Gastrocnemius medialis (tissue), 4 donors: ENCODE measurements at regions not wholly inside any gene's neighbourhood (a gene's known extent, or its start where the extent isn't known, plus 50 kb on each side); places are given as distances from the start of the nearest gene placed in this dataset.

Source experiments
- ATAC-seq, 2 donors: fragments of 150-250 bp; one replicate each; pipeline ENCODE4 v1.9.1; 2016
- DNase-seq, 2 donors: peaks; one replicate each; pipeline ENCODE4 v3.0.0-alpha.2; 2019
- H3K27ac ChIP-seq, 4 donors: fragments of 200-600 bp; sonication (generic); 1 replicate in 1 of 4; 2 replicates in 3 of 4; pipeline ENCODE4 v1.5.1; 2016 to 2018; ENCODE audit warnings: mild to moderate bottlenecking in 2 of 4, moderate library complexity in 1 of 4
- H3K27me3 ChIP-seq, 3 donors: fragments of 200-600 bp; sonication (generic) in 2 of 3; 1 replicate in 1 of 3; 2 replicates in 2 of 3; pipeline versions ENCODE4 v1.5.1 to v1.6.0; 2016 to 2019; ENCODE audit warnings: mild to moderate bottlenecking in 1 of 3, moderate library complexity in 1 of 3
- H3K36me3 ChIP-seq, 2 donors: fragments of 200-600 bp; sonication (generic) in 1 of 2; one replicate each; pipeline ENCODE4 v1.5.1; 2017 to 2018
- H3K4me1 ChIP-seq, 2 donors: fragments of 200-600 bp; sonication (generic) in 1 of 2; one replicate each; pipeline ENCODE4 v1.5.1; 2016 to 2017; ENCODE audit warnings: mild to moderate bottlenecking in 2 of 2
- H3K4me3 ChIP-seq, 4 donors: fragments of 200-600 bp; sonication (generic) in 3 of 4; 1 replicate in 1 of 4; 2 replicates in 3 of 4; pipeline ENCODE4 v1.5.1; 2016 to 2019; ENCODE audit warnings: mild to moderate bottlenecking in 2 of 4
- H3K9me3 ChIP-seq, 3 donors: fragments of 200-600 bp; sonication (generic) in 2 of 3; 1 replicate in 1 of 3; 2 replicates in 2 of 3; pipeline ENCODE4 v1.5.1; 2016 to 2019
- POLR2A ChIP-seq, 2 donors: fragments of 450-650 bp; IDR thresholded peaks; one replicate each; pipeline ENCODE4 v1.6.1; 2017; ENCODE audit warnings: antibody characterized with exemption in 2 of 2, mild to moderate bottlenecking in 2 of 2, moderate library complexity in 2 of 2
- in situ Hi-C, 4 donors: fragments of 200-750 bp; cut with MboI; loops; one replicate each; pipeline versions ENCODE4 v1.15.0 to v1.8.0; 2017; ENCODE audit warnings: low sequenced_read_pairs in 4 of 4
- intact Hi-C: fragments of 100-400 bp; cut with DNase I; formaldehyde crosslinking; loops from one replicate; pipeline ENCODE4 v1.15.1; 2023; ENCODE audit warnings: low total_unique reads
- TF ChIP-seq, protein P1 (sequence below), 5 experiments: fragments of 450-650 bp in 3 of 5; fragments of 200-600 bp in 2 of 5; sonication (generic) in 2 of 5; IDR thresholded peaks in 4 of 5; conservative IDR thresholded peaks in 1 of 5; 1 replicate in 4 of 5; 2 replicates in 1 of 5; pipeline ENCODE4 v1.5.1; 2016 to 2019; ENCODE audit warnings: antibody characterized with exemption in 5 of 5, mild to moderate bottlenecking in 3 of 5, moderate library complexity in 3 of 5

DNA sequence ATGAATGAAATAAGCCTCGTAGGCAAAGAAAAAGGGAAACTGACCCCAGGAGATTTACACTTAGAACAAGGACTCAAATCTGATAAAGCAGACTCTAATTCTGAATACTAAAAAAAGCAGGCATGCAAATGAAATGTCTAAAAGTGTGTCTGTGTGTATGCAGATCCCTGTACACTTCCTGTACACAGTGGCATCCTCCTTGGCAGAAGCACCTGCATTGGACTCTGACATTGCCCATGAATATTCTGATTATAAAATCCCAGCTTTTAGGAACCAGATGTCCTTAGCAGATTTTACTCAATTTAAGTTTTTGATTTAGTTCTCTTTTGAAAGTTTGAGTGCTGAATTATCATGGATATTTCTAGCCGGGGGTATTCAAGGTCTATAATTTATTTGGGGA, 306.0 kb upstream of the CDH8 start:
- TF ChIP-seq POLR2A (IDR thresholded peaks at IDR 0.05), result no peak
- TF ChIP-seq, protein P1, sequence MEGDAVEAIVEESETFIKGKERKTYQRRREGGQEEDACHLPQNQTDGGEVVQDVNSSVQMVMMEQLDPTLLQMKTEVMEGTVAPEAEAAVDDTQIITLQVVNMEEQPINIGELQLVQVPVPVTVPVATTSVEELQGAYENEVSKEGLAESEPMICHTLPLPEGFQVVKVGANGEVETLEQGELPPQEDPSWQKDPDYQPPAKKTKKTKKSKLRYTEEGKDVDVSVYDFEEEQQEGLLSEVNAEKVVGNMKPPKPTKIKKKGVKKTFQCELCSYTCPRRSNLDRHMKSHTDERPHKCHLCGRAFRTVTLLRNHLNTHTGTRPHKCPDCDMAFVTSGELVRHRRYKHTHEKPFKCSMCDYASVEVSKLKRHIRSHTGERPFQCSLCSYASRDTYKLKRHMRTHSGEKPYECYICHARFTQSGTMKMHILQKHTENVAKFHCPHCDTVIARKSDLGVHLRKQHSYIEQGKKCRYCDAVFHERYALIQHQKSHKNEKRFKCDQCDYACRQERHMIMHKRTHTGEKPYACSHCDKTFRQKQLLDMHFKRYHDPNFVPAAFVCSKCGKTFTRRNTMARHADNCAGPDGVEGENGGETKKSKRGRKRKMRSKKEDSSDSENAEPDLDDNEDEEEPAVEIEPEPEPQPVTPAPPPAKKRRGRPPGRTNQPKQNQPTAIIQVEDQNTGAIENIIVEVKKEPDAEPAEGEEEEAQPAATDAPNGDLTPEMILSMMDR (IDR thresholded peaks at IDR 0.05 in 4 of 5, conservative IDR thresholded peaks at IDR 0.05 in 1 of 5), result no peak
- no peak for DNase-seq
- H3K27me3 ChIP-seq, result no peaks in the 10 kb centered on the region
- no peak overlapping the region for H3K27ac ChIP-seq
- intact Hi-C loops, result no loop called here
- in situ Hi-C loops, result no loop called here
- H3K4me3 ChIP-seq, result no peak overlapping the region
- no peaks in the 10 kb centered on the region for H3K36me3 ChIP-seq
- ATAC-seq, result no peak
- H3K9me3 ChIP-seq, result no peaks in the 10 kb centered on the region
- no peaks in the 10 kb centered on the region for H3K4me1 ChIP-seq

DNA sequence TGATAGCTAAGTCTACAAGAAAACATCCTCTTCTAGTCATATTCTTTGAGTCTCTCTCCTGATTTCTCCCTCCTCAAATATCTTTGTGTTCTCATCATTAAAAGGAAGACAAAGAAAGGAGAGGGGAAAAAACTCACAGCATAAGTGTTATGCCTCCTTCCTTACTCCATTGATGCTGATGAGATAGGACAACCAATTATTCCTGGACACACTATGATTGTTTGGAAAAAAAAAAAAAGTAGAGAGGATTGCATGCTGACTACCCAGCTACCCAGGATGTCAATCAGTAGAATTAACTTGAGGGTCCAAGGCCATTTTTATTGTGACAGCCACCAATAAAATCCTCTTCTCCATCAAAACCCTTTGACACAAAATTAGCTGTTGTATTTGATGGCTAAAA, 299.1 kb upstream of the CDH8 start:
- no peak overlapping the region for H3K27ac ChIP-seq
- no peaks in the 10 kb centered on the region for H3K9me3 ChIP-seq
- ATAC-seq (no peak), DNase-seq (no peak)
- intact Hi-C loops, result no loop called here
- in situ Hi-C loops, result no loop called here
- TF ChIP-seq POLR2A (IDR thresholded peaks at IDR 0.05), result no peak
- TF ChIP-seq, protein P1 (IDR thresholded peaks at IDR 0.05 in 4 of 5, conservative IDR thresholded peaks at IDR 0.05 in 1 of 5), result no peak
- no peaks in the 10 kb centered on the region for H3K36me3 ChIP-seq
- H3K27me3 ChIP-seq, result no peaks in the 10 kb centered on the region
- no peak overlapping the region for H3K4me3 ChIP-seq
- H3K4me1 ChIP-seq, result no peaks in the 10 kb centered on the region

DNA sequence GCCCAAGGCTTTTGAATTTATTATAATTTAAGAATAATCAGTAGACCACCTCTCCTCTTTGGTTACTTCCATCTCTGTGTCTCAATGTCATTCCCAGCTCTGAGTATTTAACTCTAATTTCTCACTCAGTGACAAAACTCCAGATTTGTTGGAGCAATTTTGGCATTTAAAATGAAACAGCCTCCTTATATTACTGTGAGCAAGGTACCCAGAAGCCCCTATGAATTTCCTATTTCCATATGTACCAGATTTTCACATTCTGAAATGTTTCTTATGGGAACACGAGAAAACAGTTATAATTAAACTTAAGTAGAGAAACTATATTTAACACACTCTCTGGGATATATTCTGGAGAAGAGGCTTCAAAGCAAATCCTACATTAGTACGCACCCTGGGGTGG, 285.4 kb upstream of the CDH8 start:
- Histone ChIP-seq H3K27me3 (no peaks in the 10 kb centered on the region), H3K27ac (no peak overlapping the region), H3K4me3 (no peak overlapping the region), H3K36me3 (no peaks in the 10 kb centered on the region), H3K4me1 (no peaks in the 10 kb centered on the region), H3K9me3 (no peaks in the 10 kb centered on the region)
- intact Hi-C loops, result no loop called here
- TF ChIP-seq POLR2A (IDR thresholded peaks at IDR 0.05), result no peak
- DNase-seq (no peak), ATAC-seq (no peak)
- in situ Hi-C loops, result no loop called here

DNA sequence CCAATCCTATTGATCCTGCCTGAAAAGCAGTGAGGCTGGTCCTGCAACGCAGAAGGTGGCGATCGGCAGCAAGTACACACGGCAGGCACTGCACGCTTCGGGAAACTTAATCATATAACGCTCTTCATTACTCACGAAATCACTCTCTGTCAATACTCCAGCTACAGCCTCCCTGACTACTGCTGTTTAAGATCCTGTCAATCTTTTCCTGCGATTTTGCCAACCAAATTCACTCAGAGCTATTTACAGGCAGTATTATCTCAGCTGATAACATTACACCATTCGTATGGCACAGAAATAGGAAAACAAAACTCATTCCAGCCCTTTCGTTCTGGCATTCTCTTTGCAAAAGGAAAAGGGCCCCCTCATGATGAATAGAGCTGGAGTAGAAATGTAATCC, 262.4 kb upstream of the CDH8 start:
- Histone ChIP-seq H3K4me3 (no peak overlapping the region), H3K27me3 (no peaks in the 10 kb centered on the region), H3K27ac (no peak overlapping the region), H3K36me3 (no peaks in the 10 kb centered on the region), H3K4me1 (no peaks in the 10 kb centered on the region), H3K9me3 (no peaks in the 10 kb centered on the region)
- intact Hi-C loops (no loop called here), in situ Hi-C loops (no loop called here)
- TF ChIP-seq, protein P1 (IDR thresholded peaks at IDR 0.05 in 4 of 5, conservative IDR thresholded peaks at IDR 0.05 in 1 of 5), result no peak
- TF ChIP-seq POLR2A (IDR thresholded peaks at IDR 0.05), result no peak
- no peak for DNase-seq
- ATAC-seq, result no peak

DNA sequence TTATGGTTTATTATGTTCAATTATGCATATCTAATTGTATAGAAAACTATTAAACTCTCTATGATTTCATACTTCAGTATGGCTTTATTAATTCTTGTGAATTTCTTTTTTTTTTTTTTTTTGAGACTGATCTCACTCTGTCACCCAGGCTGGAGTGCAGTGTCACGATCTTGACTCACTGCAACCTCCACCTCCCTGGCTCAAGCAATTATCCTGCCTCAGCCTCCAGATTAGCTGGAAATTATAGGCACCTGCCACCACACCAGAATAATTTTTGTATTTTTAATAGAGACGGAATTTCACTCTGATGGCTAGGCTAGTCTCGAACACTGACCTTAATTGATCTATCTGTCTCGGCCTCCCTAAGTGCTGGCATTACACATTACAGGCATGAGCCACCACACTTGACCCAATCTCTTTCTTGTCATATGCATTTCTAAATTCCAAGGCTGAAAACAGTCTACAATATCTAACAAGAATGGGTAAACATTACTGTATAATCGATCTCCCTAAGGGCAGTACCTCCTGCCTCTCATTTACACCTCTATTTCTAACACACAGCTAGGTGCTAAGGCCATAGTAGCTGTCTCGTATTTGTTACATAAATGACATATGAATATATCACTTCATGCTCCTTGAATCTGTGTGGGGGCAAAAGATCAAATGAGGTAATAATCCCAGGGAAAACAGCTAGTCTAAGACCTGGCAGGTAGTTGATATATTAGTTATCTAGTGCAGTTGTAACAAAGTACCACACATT, 258.2 kb upstream of the CDH8 start:
- Histone ChIP-seq H3K4me1 (no peaks in the 10 kb centered on the region), H3K27ac (no peak overlapping the region), H3K4me3 (no peak overlapping the region), H3K27me3 (no peaks in the 10 kb centered on the region), H3K9me3 (no peaks in the 10 kb centered on the region), H3K36me3 (no peaks in the 10 kb centered on the region)
- TF ChIP-seq POLR2A (IDR thresholded peaks at IDR 0.05), result no peak
- TF ChIP-seq, protein P1 (IDR thresholded peaks at IDR 0.05 in 4 of 5, conservative IDR thresholded peaks at IDR 0.05 in 1 of 5), result no peak
- in situ Hi-C loops, result no loop called here
- DNase-seq (no peak), ATAC-seq (no peak)
- intact Hi-C loops, result no loop called here
